Brain pericyte (primary cell): ENCODE measurements at regions not wholly inside any gene's neighbourhood (a gene's known extent, or its start where the extent isn't known, plus 50 kb on each side); places are given as distances from the start of the nearest gene placed in this dataset.
A peak's percentile ranks its signal among the peaks of the same experiment; 100 is the strongest.

ENCODE experiments used
- DNase-seq: peaks from one replicate; pipeline ENCODE4 v3.0.0-alpha.2; 2012; ENCODE audit warnings: low read depth, low spot score

DNA sequence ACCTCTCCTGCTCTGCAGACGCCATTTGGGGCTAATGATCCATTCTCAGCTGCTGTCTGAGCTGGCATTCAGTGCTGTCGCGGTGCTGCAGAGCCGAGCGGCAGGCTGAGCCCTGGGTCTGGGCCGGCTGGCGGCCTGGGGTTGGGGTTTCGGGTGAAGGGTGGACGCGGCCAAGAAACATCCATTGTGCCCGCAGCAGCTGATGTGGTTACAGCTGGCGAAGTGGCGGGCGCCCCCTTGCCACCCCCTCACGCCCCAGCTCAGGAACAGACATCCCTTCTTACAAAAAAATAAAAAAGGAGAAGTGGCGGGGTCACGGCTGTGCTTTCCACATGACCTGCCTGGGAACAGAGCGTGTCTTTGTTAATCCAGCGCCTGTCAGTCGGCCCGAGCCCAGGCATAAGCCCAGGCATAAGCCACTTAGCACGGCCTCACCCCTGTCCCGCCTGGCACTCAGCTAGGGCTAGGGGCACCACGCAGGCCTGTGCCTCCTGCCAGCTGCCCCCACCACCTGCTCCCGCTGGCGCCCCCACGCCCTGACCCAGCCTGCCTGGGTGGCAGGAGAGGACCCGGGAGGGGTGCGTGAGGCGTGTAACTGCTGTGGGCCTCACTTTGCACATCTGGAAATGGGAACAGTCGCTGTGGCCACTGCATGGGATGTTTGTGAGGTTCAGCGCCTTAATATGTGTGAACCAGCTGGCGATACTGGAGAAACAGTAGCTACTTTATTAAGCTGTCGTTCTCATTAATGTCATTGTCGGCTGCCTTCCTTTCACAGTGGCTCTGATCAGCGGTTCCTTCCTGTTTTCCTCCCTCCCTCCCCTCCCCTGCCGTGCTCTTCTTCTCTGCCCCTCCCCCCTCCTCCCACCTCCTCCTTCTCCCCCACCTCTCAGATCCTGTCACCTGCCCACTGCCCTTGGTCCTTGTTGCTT, 197.7 kb upstream of the CIBAR2 start:
- no peak for DNase-seq

DNA sequence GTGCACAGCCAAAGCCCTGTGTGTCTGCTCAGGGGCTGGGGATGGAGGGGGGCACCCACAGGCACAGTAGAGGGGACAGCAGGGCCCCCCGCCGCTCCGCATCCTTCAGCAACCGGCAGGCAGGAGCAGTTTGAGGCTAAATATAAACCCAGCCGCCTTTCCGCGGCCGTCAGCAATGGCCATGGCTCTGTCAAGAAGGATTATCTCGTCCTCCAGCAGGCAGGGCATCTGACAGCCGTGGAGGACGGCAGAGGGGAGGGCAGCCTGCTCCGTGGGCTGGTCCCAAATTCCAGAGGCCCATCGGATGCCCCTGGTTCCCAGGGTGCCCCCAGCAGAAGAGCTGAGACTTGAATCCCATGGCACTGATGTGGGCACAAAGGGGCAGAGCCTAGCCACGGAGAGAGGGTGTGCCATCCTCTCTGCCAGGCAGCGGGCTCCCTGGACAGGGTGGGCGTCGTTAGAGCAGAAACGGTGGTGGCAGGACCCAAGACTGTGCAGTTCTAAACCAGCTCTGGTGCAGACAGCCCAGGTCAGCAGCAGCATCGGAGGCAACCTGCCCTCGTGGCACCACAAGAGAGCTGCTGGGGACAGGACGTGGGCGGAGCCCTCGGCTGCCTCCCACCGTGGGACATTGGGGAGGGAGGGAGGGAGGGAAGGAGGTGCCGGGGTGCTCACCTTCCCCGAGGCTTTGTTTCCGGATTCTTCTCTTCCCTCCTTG, 198.8 kb upstream of the CIBAR2 start:
- no peak for DNase-seq

DNA sequence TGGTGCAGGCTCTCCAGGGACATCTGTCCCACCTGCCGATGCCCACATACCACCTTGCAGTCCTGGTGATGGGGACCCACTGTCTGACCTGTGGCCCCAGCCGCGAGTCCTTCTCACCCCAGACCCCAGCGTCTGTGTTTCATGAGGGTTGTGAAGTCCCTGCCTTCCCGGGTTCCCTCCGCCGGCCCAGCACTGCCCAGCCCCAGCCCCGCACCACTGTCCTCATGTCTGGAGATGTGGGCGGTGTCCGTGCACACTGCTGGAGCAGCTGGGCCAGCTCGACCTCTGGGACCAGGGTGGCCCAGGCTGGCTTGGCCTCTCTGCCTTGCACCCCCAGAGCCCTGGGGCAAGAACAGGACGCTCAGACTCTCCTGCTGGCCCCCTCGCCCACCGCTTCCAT, 199.5 kb upstream of the CIBAR2 start:
- DNase-seq = no peak

DNA sequence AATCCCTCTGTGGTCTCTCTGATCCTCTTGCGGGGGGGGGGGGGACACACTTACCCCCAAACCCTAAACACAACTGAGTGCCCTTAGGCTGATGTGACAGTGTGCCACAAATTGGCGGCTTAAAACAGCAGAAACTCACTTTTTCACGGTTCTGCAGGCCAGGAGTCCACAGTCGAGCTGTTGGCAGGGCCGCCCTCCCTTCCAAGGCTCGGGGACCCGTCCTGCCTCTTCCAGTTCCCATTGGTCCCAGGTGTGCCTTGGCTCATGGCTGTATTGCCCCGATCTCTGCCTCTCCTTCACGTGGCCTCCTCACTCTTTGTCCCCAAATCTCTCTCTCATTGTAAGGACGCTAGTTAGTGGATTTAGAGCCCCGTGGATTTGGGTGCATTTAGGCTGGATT, 199.9 kb upstream of the CIBAR2 start:
- no peak for DNase-seq

DNA sequence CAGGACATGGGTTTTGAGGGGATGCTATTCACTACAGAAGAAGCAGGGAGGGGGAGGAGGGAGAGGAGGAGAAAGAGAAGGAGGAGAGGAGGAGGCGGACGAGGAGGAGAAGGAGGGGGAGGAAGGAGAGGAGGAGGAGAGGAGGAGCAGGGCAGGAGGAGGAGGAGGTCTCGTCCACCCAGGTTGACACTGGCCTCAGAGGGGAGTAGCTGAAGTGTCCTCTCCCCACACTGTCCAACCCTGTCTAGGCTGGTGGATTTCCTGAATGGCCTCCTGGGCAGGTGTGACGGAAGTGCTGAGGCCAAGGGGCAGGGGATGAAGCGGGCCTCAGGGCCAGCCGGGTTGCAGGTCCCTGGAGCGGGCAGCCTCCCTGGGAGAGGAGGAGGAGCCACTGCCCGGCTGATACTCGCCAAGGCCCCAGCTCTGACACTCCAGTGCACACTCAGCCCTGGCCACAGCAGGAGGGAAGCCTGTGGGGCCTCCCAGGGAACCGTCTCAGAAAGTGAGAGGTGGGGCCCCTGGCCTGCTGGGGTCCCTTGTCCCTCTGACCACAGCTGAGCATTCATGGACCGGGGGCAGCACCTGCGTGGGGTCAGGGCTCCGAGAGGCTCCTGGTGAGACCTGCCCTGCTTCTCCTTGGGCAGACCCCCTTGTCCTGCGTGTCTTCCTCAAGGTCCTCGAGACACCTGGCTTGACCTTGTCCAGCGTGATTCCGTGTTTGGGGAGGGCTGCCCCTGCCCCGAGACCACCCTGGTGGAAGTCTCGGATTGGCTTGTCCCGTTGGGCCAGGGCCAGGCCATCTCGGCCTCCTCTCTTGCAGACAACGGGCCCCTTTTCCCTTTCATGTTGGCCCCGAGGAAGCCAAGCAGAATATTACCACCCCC, 200.6 kb upstream of the CIBAR2 start:
- no peak for DNase-seq

DNA sequence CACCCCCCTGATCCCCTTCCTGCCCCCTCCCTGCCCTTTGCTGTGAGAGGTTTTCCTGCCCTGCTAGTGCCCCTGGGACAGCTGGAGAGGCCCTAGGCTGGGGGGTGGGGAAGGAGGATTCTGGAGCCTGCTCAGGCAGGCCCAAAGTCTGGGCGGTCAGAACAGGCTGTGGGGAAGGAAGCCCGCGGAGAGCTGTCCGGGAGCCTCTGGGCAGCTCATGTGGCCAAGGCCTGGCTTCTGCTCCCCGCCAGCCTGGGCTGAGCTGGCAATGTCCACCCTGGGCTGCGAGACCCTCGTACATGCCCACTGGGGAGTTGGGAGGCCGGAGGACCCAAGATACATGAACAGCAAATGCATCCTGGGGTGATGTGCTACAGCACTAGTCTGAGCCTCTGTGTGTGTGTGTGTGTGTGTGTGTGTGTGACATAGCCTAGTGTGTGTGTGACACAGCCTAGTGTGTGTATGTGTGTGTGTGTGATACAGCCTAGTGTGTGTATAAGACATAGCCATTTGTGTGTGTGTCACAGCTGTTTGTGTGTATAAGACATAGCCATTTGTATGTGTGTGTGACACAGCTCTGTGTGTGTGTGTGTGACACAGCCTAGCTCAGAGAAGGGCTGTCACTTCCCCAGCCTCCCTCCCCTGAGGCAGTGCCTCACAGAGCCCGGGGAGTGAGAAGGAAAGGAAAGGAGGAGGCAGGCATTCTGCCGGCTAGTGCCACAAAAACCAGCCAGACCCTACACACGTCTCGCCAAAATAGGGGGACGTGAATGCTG, 201.4 kb upstream of the CIBAR2 start:
- DNase-seq = no peak

DNA sequence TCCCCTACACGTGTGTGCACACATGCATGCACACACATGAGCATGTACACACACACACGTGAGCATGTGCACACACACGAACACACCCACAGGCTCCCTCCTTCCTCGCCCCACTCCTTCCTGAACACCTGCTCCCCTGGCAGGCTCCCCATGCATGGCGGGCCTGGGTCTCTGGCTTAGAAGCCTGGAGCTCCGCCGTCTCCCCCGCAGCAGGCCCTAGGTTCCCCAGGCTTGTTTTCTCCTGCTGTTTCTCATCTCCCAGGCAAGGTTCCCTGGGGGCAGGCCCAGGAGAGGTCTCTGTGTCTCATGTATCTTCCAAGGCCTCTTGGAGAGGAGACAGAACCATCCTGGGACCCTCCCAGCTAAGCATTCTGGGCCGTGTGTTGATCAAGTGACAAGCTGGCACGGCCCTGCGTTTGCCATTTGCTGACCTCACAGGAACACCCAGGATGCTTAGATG, 202.3 kb upstream of the CIBAR2 start:
- no peak for DNase-seq

DNA sequence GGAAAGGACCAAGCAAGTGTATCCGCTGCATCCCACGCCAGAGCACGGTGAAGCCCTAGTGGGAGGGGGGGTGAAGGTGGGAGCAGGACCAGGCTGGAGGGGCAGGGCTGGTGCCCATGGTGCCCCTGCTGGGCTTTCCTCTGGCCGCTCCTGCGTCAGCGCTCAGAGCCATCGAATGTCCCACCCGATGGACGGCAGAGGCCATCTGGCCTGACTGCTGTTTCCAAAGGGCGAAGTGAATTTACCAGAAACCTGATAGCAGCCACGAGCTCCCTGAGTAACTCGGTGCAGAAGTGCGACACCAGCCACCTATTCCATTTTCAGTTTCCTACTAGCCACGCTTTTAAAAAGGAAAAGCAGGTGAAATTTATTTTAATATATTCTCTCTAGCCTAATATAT, 203.6 kb upstream of the CIBAR2 start:
- no peak for DNase-seq

DNA sequence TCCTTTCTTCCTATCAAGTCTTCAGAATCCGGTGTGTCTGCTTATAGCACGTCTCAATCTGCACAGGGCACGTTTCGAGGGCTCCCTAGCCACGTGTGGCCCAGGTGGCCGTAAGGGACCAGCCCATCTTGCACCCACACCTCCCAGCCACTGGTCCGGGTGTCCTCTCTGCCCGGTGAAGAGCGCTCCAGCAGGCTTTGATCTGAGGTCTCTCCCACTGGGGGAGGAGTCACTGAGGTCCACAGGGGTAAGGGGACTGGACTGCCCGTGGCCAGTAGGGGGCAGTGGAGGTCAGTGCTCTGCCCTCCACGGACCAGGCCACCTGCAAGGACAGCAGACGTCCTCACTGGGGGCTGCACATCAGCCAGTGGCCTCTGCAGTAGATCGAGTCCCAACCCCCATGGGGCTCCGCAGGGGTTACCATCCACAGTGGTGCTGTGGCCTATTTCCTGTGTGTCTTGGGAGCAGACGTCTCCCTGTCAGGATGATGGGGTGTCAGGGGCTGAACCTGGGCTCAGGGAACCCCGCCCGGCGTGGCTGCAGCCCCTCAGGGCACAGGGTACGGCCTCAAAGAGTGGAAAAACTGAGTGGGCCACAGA, 204.1 kb upstream of the CIBAR2 start:
- DNase-seq = no peak

DNA sequence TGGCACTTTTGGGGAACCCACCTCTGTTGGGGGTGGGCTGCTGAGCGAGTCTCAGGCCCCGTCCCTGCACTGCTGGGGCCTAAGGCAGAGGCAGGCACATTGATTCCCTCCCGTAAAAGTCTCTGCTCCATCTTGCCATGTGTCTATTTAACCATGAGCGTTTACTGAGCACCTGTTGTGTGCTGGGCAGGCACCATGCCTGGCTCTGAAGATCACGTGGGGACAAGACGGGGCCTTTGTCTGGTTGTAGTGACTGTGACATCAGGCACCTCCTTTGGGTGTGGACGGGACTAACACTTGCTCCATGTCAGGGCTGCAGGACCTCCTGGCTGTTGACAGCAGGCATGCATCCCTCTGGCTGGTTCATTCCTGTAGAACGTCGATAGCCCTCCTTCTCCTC, 204.7 kb upstream of the CIBAR2 start:
- no peak for DNase-seq

DNA sequence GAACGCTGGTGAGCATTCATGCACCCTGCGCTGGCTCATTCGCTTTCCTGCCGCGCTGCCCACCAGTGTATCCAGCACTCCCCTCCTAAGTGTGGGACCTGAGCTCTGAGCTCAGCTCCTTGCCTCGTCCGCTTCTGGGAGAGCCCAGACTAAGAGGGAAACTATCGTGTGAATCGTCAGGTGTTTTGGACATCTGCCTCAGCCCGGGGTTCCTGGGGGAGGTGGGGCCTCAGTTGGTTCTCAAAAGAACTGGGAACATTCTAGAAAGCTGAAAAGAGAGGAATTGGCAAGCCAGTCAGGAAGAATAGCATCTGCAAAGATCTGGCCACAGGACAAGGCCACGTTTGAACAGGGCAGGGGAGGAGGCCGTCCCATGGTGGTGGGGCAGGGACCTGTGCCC, 205.4 kb upstream of the CIBAR2 start:
- no peak for DNase-seq

DNA sequence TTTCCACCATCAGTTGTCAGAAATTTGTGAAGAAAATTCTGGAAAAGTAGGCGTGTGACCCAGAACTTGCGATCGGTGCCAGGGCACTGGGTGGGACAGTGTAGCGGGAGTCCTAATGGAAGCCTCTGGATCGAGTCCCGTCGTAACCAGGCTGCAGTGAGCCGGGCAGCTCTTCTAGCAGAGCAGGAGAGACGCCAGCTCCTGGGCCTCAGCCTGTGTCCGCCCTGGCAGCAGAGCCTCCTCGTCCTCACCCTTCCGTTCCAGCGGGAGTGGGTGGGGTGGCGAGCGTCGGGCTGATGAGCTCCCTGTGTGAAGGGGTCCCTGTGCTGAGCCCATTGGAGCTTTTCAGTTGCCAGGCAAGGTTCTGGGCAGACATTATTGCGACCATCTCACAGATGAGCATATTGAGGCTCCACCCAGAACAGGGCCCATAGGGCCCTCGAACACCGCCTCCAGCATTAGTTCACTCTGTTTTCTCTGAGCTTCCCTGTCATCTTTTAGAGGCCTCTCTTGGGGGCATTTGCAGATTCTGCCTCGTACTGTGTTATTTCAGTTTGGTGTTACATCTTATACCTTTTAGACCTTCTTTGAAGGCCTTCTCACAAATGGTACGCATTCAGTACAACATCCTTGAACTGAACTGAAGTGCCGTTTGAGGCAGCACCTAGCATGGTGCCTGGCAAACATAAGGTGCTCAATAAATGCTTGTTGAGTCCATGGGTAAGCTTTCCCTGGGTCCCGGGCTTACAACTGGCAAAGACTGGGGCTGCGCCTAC, 207.1 kb upstream of the CIBAR2 start:
- DNase-seq = no peak

DNA sequence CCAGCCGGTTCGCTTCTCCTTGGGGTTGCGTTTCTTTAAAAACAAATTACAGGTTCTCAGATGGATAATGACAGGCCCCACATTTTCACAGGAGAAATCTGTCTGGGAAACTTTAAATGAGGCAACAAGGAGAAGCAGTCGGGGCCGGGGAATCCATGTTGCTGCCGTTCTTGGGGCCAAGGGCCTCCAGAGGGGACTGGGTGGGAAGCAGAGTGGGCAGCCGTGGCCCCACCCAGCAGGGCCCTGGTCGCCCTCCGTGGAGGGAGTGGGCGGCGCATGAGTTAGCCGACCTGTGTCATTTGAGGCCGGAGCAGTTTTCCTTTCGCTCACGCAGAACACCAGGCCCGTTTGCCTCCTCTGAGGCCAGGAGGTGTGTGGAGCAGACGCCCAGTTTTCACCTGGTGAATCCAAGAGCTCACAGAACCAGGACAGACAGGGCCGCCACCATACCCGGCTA, 207.7 kb upstream of the CIBAR2 start:
- no peak for DNase-seq

DNA sequence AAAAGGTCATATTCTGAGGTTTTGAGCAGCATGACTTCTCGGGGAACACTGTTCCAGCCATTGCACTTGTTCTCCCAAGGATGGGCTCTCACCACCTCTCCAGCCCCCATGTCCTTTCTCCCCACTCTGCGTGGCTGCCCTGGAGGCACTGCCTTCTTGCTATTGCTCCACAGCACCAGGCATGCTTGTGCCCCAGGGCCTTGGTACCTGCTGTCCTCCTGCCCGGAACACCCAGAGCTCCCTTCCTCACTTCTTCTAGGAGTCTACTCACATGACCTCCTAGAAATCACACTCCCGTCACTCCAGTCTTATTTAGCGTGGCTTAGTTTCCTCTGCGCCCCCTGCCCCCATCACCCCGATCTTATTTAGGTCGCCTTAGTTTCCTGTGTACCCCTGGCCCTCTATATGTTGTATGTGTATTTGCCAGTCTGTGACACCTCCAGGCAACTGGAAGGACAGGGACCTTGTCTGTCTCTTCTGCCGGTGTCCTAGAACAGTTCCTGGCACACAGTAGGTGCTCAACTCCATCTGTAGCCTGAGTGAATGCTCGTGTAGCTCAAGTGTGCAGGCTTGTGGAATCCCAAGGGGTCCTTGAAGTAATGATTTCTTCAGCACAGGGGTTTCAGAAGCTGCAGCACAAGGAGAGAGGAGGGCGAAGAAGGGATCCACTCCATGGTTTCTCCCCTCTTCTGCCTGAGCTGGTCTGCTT, 208.6 kb upstream of the CIBAR2 start:
- no peak for DNase-seq

DNA sequence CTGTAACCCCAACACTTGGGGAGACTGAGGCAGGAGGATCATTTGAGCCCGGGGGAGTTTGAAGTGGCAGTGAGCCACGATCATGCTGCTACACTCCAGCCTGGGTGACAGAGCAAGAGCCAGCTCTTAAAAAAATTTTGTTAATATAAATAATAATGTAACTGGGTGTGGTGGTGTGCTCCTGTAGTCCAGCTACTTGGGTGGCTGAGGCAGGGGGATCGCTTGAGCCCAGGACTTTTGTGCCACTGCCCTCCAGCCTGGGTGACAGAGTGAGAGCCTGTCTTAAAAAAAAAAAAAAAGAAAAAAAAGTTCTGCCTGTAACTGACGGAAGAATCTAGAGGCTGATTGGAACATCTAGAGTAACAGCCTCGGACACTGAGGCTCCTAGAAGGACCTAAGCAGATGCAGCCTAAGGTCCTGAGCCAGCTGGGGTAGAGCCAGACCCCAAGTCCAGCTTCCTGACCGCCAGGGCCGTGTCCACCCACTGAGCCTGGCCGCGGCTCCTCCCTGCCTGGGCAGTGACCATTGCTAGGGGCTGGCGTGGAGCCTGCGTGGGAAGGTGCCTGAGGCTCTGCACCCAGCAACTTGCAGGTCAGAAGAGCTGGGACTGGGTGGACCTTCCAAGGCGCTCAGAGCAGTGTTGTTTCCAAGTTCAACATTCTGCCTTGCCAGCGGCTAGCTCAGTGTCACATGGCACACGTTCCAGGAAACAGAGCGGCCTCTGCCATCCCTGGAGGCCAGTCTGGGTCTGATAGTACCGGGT, 209.4 kb upstream of the CIBAR2 start:
- DNase-seq = peak; percentile 89

DNA sequence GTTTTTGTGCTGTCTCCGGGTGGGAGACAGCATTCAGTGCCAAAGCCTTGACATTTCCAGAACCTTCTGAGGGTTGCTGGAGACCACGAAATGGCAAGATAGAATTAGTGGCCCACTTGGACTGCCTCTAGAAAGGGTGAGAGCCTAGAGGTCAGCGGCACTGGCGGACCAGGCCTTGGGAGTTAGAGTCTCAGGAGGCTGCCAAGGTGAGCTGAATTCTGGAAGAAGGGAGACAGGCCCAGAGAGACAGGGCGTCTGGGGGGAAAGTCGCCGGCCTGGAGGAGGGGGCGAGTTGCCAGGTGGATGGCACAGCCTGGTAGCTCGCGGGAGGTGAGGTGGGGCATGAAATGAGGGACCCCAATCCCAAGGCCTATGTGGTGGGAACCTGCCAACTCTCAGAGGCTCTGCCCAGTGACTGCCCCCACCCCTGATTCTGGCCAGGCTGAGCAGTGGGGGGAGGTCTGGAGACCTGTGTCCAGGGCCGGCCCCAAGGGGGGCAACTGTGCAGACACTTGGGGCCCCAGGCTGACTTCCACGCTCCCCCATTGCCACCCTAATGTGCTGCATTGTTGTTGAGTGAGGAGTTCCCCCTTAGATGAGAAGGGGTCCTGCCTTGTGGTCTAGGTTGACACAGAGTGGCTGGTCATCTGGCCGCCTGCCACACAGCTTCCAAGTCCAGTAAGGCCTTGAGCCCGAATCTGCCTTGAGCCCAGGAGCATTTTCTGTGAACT, 211.1 kb upstream of the CIBAR2 start:
- no peak for DNase-seq

DNA sequence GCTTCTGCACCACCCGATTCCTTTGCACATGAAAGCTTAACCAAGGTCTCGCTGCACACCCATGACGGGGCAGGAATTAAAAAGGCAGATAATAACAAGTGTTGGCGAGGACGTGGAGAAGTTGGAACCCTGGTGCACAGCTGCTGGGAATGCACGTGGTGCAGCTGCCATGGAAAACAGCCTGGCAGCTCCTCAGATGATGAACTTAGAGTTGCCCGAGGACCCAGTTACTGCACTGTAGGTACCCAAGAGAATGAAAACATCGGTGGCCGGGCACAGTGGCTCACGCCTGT, 211.6 kb upstream of the CIBAR2 start:
- no peak for DNase-seq

DNA sequence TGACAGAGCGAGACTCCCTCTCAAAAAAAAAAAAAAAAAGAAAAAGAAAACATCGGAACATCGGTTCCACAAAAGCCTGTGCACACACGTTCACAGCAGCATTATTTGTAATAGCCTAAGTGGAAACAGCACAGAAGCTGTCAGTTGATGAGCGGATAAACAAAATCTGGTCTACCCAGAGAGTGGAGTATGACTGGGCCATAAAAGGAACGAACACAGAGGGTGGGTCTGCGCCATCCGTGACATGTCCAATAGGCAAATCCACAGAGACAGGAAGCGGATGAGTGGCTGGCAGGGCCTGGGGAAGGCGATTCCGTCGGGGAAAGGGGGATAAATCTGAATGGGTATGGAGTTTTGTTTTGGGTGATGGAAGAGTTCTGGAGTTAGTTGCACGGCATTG, 212.2 kb upstream of the CIBAR2 start:
- DNase-seq = no peak
